ENCODE measurements at regions not wholly inside any gene's neighbourhood (a gene's known extent, or its start where the extent isn't known, plus 50 kb on each side); places are given as distances from the start of the nearest gene placed in this dataset.

DNA sequence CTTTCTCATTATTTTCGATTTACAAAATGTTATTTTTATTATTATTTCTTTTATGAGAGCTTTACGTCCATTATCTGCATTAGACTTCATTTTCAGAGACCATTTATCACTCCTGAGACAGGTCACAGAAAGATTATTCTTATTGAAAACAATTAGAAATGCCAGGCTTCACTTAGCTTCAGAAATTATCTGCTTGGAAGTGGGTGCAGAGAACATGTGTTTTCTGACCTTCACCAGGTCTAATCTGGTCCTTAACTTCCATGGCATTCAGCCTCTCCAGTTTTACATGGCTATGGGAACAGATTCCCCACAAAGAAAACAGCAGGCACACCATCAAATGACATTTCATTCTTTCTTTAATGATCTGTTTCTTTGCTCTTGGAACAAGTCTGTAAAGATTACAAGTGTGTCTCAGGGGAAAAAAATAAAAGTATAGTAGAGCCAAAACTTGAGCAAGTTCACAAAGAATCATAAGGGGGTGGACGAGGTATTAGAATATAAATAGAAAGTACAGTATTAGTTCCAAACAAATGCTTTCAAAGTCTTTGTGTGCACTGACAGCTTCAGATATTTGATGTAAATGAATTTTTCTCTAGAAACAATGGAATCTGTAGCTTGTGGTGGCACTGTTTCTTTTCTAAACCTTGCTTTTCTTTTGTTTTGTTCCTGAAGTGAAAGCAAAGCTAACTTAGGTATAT, 294.2 kb upstream of the MEIS2 start:
- Histone ChIP-seq H3K36me3 (no peaks in the 10 kb centered on the region), H3K27ac (no peak overlapping the region), H4K20me1 (ENCODE audit: low read depth) (no peaks in the 10 kb centered on the region), H3K4me1 (no peaks in the 10 kb centered on the region), H3K27me3 (no peaks in the 10 kb centered on the region), H3K9me3 (ENCODE audit: low read depth) (no peaks in the 10 kb centered on the region), H3K9ac (no peak overlapping the region), H3K4me2 (no peak overlapping the region), H3F3A (ENCODE audit: low read depth) (no peaks in the 10 kb centered on the region), H3K4me3 (no peak overlapping the region), H2AFZ (replicated peaks) (no peak overlapping the region), H3K79me2 (ENCODE audit: low read depth) (no peaks in the 10 kb centered on the region)
- no peak overlapping the region for H3K4me3 Mint-ChIP-seq
- no peak overlapping the region for H3K27ac Mint-ChIP-seq
- H3K27me3 Mint-ChIP-seq (ENCODE audit: insufficient read depth, low read depth), result peaks cover 6% of the 10 kb centered on the region
- no peaks in the 10 kb centered on the region for H3K36me3 Mint-ChIP-seq
- H3K4me1 Mint-ChIP-seq, result peaks cover 4% of the 10 kb centered on the region
- TF ChIP-seq EZH2 (IDR thresholded peaks at IDR 0.05), result no peak
- TF ChIP-seq EZH2phosphoT487 (IDR thresholded peaks at IDR 0.05), result no peak
- TF ChIP-seq, protein P1, sequence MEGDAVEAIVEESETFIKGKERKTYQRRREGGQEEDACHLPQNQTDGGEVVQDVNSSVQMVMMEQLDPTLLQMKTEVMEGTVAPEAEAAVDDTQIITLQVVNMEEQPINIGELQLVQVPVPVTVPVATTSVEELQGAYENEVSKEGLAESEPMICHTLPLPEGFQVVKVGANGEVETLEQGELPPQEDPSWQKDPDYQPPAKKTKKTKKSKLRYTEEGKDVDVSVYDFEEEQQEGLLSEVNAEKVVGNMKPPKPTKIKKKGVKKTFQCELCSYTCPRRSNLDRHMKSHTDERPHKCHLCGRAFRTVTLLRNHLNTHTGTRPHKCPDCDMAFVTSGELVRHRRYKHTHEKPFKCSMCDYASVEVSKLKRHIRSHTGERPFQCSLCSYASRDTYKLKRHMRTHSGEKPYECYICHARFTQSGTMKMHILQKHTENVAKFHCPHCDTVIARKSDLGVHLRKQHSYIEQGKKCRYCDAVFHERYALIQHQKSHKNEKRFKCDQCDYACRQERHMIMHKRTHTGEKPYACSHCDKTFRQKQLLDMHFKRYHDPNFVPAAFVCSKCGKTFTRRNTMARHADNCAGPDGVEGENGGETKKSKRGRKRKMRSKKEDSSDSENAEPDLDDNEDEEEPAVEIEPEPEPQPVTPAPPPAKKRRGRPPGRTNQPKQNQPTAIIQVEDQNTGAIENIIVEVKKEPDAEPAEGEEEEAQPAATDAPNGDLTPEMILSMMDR (IDR thresholded peaks at IDR 0.05), result no peak
- H3K9me3 Mint-ChIP-seq, result peaks cover 7% of the 10 kb centered on the region
- DNase-seq (ENCODE audit: low spot score), result no peak

DNA sequence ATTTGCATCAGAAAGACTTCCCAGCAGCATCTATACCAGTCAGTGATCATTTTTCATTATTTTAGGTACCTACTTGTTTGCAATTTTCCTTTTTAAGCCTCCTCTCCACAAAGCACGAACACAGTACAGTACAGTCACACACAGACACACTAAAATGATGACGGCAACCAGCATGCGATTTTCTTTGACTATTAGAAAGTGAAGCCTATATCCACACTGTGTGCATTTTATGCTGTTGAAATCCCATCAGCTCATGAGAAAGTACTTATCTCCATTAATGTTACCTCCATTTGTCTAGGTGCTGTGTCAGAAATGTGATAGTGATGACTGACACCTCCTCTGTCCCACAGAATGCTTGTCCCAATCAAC, 294.7 kb upstream of the MEIS2 start:
- H3K36me3 Mint-ChIP-seq, result no peaks in the 10 kb centered on the region
- Histone ChIP-seq H3K36me3 (no peaks in the 10 kb centered on the region), H3K9ac (no peak overlapping the region), H3K27me3 (no peaks in the 10 kb centered on the region), H3F3A (ENCODE audit: low read depth) (no peaks in the 10 kb centered on the region), H3K4me1 (no peaks in the 10 kb centered on the region), H3K9me3 (ENCODE audit: low read depth) (no peaks in the 10 kb centered on the region), H3K79me2 (ENCODE audit: low read depth) (no peaks in the 10 kb centered on the region), H4K20me1 (ENCODE audit: low read depth) (no peaks in the 10 kb centered on the region), H2AFZ (replicated peaks) (peak overlapping the region; percentile 34), H3K4me2 (no peak overlapping the region), H3K27ac (no peak overlapping the region), H3K4me3 (no peak overlapping the region)
- H3K27ac Mint-ChIP-seq, result no peak overlapping the region
- no peak overlapping the region for H3K4me3 Mint-ChIP-seq
- TF ChIP-seq, protein P1 (IDR thresholded peaks at IDR 0.05), result no peak
- H3K9me3 Mint-ChIP-seq, result peaks cover 4% of the 10 kb centered on the region
- peaks cover 5% of the 10 kb centered on the region for H3K27me3 Mint-ChIP-seq (ENCODE audit: insufficient read depth, low read depth)
- no peak for DNase-seq (ENCODE audit: low spot score)
- H3K4me1 Mint-ChIP-seq, result peaks cover 4% of the 10 kb centered on the region

DNA sequence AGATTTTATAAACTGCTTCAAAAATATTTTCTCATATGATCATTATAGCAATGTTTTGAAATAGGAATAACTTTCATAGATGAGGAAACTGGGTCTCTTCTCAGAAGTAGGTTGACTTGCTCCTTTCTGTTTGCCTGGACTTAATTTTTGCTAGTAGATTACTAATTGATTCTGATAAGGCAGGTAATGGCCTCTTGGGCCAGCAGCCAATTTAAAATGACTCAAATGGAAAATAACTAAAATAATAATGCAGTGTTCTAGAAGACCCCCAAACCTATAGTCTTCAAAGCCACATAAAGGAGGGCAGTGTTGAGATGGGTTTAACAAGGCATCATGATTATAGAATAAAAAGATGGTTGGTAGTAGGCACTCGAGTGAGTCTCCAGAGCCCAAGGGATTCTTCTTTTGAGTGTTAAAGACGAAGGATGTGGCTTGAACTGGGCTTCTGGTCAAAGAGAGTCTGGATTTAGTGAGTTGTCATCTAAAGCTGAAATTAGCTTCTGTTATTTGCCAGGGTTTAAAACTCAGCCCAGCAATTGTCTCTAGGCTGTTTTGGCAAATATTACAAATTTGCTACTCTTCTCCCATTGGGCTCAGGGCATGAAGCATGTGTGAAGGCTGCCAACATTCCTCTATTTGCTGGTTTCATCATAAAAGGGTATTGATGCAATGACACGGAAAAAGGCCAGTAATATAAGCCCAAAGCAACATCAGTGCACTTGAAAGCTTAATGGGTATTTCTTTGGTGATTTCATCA, 297.1 kb upstream of the MEIS2 start:
- H2AFZ ChIP-seq (replicated peaks), result no peak overlapping the region

More for the DNA sequence above, 297.1 kb upstream of the MEIS2 start:
- DNase-seq (ENCODE audit: low spot score), result no peak
- Histone ChIP-seq H3K9ac (no peak overlapping the region), H3K4me3 (no peak overlapping the region), H4K20me1 (ENCODE audit: low read depth) (no peaks in the 10 kb centered on the region), H3K36me3 (no peaks in the 10 kb centered on the region), H3K4me1 (no peaks in the 10 kb centered on the region), H3K27ac (no peak overlapping the region), H3K27me3 (no peaks in the 10 kb centered on the region), H3K4me2 (no peak overlapping the region), H3F3A (ENCODE audit: low read depth) (no peaks in the 10 kb centered on the region), H3K79me2 (ENCODE audit: low read depth) (no peaks in the 10 kb centered on the region), H3K9me3 (ENCODE audit: low read depth) (no peaks in the 10 kb centered on the region)
- TF ChIP-seq EZH2 (IDR thresholded peaks at IDR 0.05) (no peak), EZH2phosphoT487 (IDR thresholded peaks at IDR 0.05) (no peak)
- TF ChIP-seq, protein P1 (IDR thresholded peaks at IDR 0.05), result no peak
- no peaks in the 10 kb centered on the region for H3K36me3 Mint-ChIP-seq
- peaks cover 4% of the 10 kb centered on the region for H3K4me1 Mint-ChIP-seq
- no peak overlapping the region for H3K27ac Mint-ChIP-seq
- no peaks in the 10 kb centered on the region for H3K9me3 Mint-ChIP-seq
- H3K4me3 Mint-ChIP-seq, result no peak overlapping the region
- peaks cover 2% of the 10 kb centered on the region for H3K27me3 Mint-ChIP-seq (ENCODE audit: insufficient read depth, low read depth)

All from neural progenitor cell (in vitro differentiated cells).